A673 (cell line): ENCODE measurements at regions not wholly inside any gene's neighbourhood (a gene's known extent, or its start where the extent isn't known, plus 50 kb on each side); places are given as distances from the start of the nearest gene placed in this dataset.

Source experiments
- BruUV-seq: library from RNA; stranded (reverse); fragments of 400-500 nt; replicated peaks from 2 replicates; lab custom pipeline; 2021; lab: Mats Ljungman, UMichigan
- CTCF ChIA-PET: fragments of 300-600 bp; sonication (Branson Sonifier 250); formaldehyde crosslinking; loops from one replicate; lab custom pipeline; 2022; ENCODE audit warnings: antibody characterized with exemption; lab: Charles Lee
- POLR2A ChIA-PET: fragments of 300-600 bp; sonication (Branson Sonifier 250); formaldehyde crosslinking; loops from one replicate; lab custom pipeline; 2022; ENCODE audit warnings: antibody characterized with exemption; ENCODE audit not compliant: low non-redundant PET; lab: Charles Lee
- DNase-seq: peaks from one replicate; pipeline ENCODE4 v3.0.0-alpha.2; 2015; ENCODE audit warnings: low spot score
- H3K27ac ChIP-seq: fragments of 200-600 bp; sonication (generic); 2 replicates; pipeline ENCODE4 v1.5.1; 2016; ENCODE audit warnings: mixed run types, low read depth, mild to moderate bottlenecking, mixed read lengths, antibody characterized with exemption, low read length; ENCODE audit not compliant: poor library complexity, severe bottlenecking
- H3K27me3 ChIP-seq: fragments of 200-600 bp; sonication (generic); replicated peaks from 2 replicates; pipeline ENCODE4 v1.6.1; 2017; ENCODE audit warnings: mixed run types, low read depth, mild to moderate bottlenecking, mixed read lengths, antibody characterized with exemption, low read length; ENCODE audit not compliant: insufficient read depth, poor library complexity
- H3K36me3 ChIP-seq: fragments of 200-600 bp; sonication (generic); 2 replicates; pipeline ENCODE4 v1.6.1; 2016; ENCODE audit warnings: mixed run types, mild to moderate bottlenecking, mixed read lengths, antibody characterized with exemption, low read length; ENCODE audit not compliant: insufficient read depth, poor library complexity, severe bottlenecking
- H3K4me1 ChIP-seq: fragments of 200-600 bp; sonication (generic); 2 replicates; pipeline ENCODE4 v1.6.1; 2017; ENCODE audit warnings: mixed run types, mild to moderate bottlenecking, mixed read lengths, antibody characterized with exemption, low read length; ENCODE audit not compliant: insufficient read depth, poor library complexity, severe bottlenecking
- H3K4me3 ChIP-seq: fragments of 200-600 bp; sonication (generic); 2 replicates; pipeline ENCODE4 v1.5.1; 2016; ENCODE audit warnings: low read depth, mixed run types, mild to moderate bottlenecking, mixed read lengths, low read length; ENCODE audit not compliant: poor library complexity, severe bottlenecking
- H3K9me3 ChIP-seq: fragments of 200-600 bp; sonication (generic); 2 replicates; pipeline ENCODE4 v1.6.1; 2016; ENCODE audit warnings: mixed run types, low read depth, mild to moderate bottlenecking, mixed read lengths, antibody characterized with exemption, low read length; ENCODE audit not compliant: poor library complexity, severe bottlenecking
- CTCF ChIP-seq: fragments of 300-800, 200-600 bp; sonication (generic); conservative IDR thresholded peaks from 2 replicates; pipeline ENCODE4 v1.5.1; 2017; ENCODE audit warnings: low read depth, mild to moderate bottlenecking, antibody characterized with exemption, low read length, moderate library complexity, mixed read lengths
- EZH2 ChIP-seq: fragments of 200-600 bp; sonication (generic); IDR thresholded peaks from 2 replicates; pipeline ENCODE4 v1.6.1; 2017; ENCODE audit warnings: borderline replicate concordance, low read depth, mild to moderate bottlenecking, mixed read lengths, antibody characterized with exemption, low read length; ENCODE audit not compliant: poor library complexity, severe bottlenecking
- intact Hi-C: fragments of 100-400 bp; cut with micrococcal nuclease; formaldehyde crosslinking; loops from one replicate; pipeline ENCODE4 v1.10.0; 2022; ENCODE audit not compliant: unreplicated experiment

- no peak for DNase-seq
- no peaks in the 10 kb centered on the region for H3K36me3 ChIP-seq
- CTCF ChIA-PET: no interaction called here
- BruUV-seq: no TSS peak
- H3K27ac ChIP-seq: no peak overlapping the region
- H3K27me3 ChIP-seq: no peaks in the 10 kb centered on the region
- no peak overlapping the region for H3K4me3 ChIP-seq
- intact Hi-C loops: no loop called here
- H3K4me1 ChIP-seq: no peaks in the 10 kb centered on the region
- H3K9me3 ChIP-seq: no peaks in the 10 kb centered on the region
- POLR2A ChIA-PET: no interaction called here
- TF ChIP-seq EZH2 (no peak), CTCF (no peak)
Observed at GRCh38 chr19:30930941-30931706, 418.1 kb downstream of the TSHZ3 start.

- intact Hi-C loops: no loop called here
- TF ChIP-seq EZH2 (no peak), CTCF (no peak)
- Histone ChIP-seq H3K4me1 (no peaks in the 10 kb centered on the region), H3K4me3 (no peak overlapping the region), H3K36me3 (no peaks in the 10 kb centered on the region), H3K27me3 (no peaks in the 10 kb centered on the region), H3K9me3 (no peaks in the 10 kb centered on the region), H3K27ac (no peak overlapping the region)
- CTCF ChIA-PET: no interaction called here
- BruUV-seq: no TSS peak
- POLR2A ChIA-PET: no interaction called here
- no peak for DNase-seq
Observed at GRCh38 chr19:30927705-30928104, 421.5 kb downstream of the TSHZ3 start.

- Histone ChIP-seq H3K4me3 (no peak overlapping the region), H3K9me3 (no peaks in the 10 kb centered on the region), H3K4me1 (no peaks in the 10 kb centered on the region), H3K27ac (no peak overlapping the region), H3K36me3 (no peaks in the 10 kb centered on the region), H3K27me3 (no peaks in the 10 kb centered on the region)
- intact Hi-C loops: no loop called here
- no TSS peak for BruUV-seq
- CTCF ChIA-PET: no interaction called here
- POLR2A ChIA-PET: no interaction called here
- TF ChIP-seq CTCF (no peak), EZH2 (no peak)
- no peak for DNase-seq
Observed at GRCh38 chr19:30924670-30925069, 424.6 kb downstream of the TSHZ3 start.
